Right kidney (tissue), 1 donor: ENCODE measurements at regions not wholly inside any gene's neighbourhood (a gene's known extent, or its start where the extent isn't known, plus 50 kb on each side); places are given as distances from the start of the nearest gene placed in this dataset.
"Not testable (repeated sequence)": the region's sequence is repeated elsewhere in the genome, so short reads cannot be mapped to it uniquely, and the experiment has no call there.

Experiments used
- DNase-seq: peaks from one replicate; pipeline ENCODE4 v3.0.0-alpha.2; 2016

- peak; percentile 71 for DNase-seq
Observed at GRCh38 chr1:217137210-217137881, 414.1 kb upstream of the ESRRG start.

- no peak for DNase-seq
Observed at GRCh38 chr1:217136895-217137205, 413.6 kb upstream of the ESRRG start.

DNA sequence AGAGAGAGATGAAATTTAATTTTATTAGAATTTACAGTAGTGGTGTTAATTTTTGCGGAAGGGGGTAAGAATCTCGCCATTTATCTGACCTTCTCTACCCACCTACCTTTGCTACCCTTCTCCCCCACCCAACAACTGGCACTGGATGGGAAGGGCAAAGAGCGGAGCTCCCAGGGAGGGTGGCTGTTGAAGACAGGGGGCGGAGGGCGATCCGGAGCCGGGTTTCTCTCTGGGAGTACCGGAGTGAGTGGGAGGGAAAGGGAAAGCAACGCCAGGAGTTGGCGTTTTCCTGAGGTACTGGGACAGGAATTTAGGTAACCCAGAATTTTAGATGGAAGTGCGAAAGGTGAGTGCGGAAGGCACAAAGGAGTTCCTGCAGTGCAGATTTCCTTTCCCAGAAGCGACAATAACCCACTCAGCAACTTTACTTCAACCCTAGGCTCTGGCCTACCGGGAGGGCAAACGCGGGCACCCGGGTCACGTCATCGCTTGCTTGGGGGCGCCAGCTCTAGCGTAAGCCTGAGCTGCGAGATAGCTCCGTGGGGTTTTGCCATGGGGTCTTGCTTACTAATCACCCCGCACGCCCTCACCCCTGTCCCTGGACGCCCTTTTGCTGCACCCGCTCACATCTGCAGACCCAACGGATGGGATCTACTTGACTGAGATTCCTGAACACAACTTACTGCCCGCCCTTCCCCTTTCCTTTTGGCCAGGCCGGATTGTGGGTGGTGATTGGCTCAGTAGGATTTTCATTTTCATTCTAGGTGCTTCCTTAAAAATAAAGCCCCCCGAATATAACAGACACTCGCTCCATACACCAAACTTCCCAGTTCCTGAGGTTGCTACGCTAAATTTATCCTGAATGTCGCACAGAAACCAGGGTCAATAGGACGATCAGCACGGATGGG is 413.0 kb upstream of the ESRRG start:
- DNase-seq = peak; percentile 51

DNA sequence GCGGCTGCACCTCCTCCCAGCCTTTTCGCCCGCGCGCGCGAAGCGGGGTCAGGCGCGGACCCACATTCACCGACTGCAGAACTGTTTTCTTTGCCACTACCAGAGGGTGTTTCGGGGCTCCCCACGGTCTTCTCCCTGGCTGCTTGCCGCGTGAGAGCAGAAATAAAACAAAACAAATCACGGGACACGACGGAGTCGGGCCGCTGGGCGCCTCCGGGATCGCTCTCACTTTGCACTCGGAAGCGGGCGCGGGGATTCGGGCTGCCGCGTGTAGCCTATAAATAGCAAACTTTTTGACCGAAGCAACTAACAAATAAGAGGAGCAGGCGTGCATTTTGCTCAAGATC is 412.3 kb upstream of the ESRRG start:
- no peak for DNase-seq

GRCh38 chr1:217134857-217135568 is 411.8 kb upstream of the ESRRG start:
- DNase-seq = peak; percentile 85

GRCh38 chr1:217133958-217134856 is 411.0 kb upstream of the ESRRG start:
- DNase-seq = peak; percentile 85

DNA sequence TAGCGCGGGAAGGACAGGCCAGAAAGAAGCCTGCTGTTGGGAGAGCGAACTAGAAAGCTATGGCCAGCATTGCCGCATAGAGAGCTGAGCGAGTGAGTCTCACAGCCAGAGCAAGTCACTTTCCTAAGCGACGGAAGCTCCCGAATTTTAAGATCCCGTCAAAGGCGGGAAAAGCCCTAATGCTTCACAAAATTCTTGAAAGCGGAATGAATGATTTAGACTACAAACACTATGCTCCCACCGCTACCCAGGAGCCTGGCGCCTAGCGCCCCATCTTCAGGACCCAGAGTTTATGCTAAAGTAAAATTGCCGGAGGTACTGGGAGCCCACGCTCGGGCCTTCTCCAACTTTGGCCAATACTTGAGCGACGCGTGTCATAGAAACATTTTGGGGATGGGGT is 409.9 kb upstream of the ESRRG start:
- no peak for DNase-seq

DNA sequence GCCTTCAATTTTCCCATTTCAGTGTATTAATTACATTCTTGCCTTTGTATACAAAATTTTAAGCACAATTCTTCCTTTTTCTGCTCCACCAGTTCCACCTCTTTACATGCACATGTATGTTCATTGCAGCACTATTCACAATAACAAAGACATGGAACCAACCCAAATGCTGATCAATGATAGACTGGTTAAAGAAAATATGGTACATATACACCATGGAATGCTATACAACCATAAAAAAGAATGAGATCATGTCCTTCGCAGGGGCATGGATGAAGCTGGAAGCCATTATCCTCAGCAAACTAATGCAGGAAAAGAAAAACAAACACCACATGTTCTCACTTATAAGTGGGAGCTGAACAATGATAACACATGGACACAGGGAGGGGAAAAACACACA is 400.1 kb upstream of the ESRRG start:
- DNase-seq = not testable (repeated sequence)

- no peak for DNase-seq
Observed at GRCh38 chr1:217117973-217118465, 394.8 kb upstream of the ESRRG start.

DNA sequence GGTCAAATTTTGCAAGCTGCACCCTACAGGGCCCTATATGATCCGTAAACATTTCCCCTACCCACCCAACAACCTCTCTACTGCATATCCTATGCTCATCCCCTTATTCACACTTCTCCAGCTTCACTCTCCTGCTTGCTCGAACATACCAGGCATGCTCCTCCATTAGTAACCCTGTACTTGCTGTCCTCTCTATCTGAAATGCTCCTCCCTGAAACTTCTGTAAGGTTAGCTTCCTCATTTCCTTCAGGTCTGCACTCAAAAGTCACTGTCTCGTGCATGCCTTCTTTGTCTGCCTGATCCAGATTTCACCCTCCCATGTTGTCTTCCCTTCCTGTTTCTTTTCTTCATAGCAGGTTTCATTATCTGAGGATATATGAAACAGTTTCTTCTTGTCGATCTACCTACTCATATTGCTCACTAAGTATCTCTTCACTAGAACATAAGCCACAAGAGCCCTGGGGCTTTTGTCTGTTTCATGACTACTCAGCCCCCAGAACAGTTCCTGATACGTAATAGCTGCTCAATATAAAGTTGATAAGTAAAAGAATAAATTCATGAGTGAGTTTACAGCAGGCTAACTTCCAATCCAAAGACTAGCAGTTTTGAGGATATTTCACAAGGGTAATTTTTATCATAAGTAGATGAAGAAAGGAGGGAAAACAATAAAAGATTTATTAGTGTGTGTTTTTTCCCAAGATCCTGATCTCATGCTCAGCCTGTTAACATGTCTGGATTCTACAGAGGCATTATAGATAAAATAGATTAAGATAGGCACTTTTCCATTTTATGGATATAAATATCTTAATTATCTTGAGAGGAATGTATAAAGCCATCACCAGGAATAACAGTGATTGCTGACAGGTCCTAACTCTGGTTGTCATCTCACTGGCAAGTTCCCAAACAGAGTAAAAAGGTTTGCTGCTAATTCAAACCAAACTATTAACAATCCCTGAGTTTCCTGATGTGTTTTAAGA is 392.5 kb upstream of the ESRRG start:
- no peak for DNase-seq

DNA sequence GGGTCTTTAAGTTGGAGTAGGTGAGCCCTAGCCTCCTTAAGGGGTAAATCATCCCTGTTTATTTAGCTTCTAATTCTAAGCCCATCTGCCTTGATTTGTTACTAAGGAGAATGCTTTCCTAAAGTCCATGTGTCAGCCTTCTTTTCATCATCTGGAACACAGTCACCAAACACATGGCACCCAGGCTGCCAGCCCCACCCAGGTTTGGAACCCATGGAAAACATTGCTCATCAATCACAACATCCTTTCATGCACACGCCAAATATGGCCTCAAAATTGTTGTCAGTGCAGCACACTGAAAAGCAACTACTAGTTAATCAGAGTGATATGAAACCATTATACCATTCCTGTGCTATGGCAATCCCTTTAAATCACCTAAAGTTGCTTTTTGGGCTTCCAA is 386.7 kb upstream of the ESRRG start:
- DNase-seq = no peak

GRCh38 chr1:217106231-217106901 is 383.1 kb upstream of the ESRRG start:
- no peak for DNase-seq

DNA sequence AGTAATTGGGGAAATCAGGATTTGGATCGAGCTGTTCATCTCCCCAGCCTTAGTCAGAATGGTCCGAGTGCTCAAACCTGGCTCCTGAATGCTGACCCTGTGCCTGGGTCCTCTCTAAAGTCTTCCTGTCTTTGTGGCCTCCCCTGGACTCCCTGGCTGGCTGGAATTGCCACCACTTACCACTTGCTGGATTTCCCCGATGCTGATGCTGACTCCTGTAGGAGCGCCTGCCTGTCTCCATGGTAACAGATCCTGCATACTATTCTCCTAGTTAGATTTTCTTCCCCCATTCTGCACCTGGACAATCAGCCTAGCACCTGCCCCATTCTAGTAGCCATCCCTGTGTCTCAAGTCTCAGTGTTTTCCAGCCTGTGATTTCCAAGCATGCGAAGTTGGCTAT is 382.2 kb upstream of the ESRRG start:
- no peak for DNase-seq

- DNase-seq = no peak
Observed at GRCh38 chr1:217097819-217098218, 374.6 kb upstream of the ESRRG start.

- DNase-seq = no peak
Observed at GRCh38 chr1:217096200-217096599, 373.0 kb upstream of the ESRRG start.

DNA sequence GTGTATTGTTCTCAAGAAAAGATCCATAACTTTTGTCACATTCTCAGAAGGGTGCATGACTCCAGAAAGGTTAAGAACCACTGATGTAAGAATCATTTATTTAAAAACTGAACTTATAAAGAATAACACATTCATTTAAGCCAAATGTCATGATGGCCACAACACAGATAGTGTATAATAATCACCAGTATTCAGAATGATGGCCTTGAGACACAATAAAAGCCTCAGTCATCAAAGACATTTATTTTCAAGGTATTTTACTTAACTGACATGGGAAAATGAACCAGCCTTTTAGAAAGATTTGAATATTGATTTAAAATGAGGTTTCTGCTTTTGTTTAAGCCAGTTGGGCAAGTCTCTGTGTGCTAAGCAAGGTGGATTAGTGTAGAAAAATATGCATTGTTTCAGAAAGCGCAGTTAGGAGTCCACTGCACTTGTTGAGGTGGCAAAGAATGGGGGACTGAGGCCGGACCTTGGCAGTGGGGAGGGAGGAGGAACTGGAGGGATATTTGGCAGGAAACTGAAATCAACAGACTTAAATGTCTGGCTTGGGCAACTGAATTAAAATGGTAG is 371.9 kb upstream of the ESRRG start:
- DNase-seq = no peak

DNA sequence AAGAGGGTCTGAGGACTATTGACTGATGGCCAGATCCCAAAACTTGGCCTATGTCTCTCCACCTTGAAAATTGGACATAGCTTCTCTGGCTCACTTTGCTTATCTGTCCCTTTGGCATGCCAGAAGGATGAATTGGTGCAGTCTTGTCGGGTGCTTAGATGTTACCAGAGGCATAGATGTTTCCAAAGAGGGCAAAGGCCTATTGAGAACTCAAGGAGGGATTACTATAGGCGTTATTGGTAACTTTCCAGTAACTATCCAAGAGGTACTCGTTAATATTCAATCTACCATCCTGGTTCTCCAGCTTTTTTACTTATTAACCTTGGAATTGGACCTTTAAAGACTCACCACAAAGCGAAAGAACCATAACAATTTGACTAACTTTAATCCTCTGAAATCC is 368.3 kb upstream of the ESRRG start:
- no peak for DNase-seq

- peak; percentile 67 for DNase-seq
Observed at GRCh38 chr1:217090060-217090911, 367.1 kb upstream of the ESRRG start.
